ENCODE measurements at regions not wholly inside any gene's neighbourhood (a gene's known extent, or its start where the extent isn't known, plus 50 kb on each side); places are given as distances from the start of the nearest gene placed in this dataset.

DNA sequence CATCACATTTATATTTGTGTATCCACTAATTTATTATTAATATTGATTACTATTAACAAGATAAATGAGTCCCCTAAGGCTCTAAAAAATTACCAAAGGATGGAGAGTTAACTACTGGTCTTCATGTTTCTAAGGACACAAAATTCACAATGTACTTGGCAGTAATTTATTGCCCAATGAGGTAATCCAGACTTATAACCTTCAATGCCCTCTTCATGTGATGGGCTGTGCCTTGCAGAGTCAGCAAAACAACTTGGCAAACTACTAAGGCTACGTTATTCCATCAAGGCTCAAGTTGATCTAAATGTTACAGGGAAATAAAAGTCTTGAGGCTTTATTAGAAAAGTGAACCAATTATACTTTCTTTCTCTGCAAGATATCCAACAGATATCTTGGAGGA, 804.9 kb upstream of the NXPH2 start:
- TF ChIP-seq, protein P1, sequence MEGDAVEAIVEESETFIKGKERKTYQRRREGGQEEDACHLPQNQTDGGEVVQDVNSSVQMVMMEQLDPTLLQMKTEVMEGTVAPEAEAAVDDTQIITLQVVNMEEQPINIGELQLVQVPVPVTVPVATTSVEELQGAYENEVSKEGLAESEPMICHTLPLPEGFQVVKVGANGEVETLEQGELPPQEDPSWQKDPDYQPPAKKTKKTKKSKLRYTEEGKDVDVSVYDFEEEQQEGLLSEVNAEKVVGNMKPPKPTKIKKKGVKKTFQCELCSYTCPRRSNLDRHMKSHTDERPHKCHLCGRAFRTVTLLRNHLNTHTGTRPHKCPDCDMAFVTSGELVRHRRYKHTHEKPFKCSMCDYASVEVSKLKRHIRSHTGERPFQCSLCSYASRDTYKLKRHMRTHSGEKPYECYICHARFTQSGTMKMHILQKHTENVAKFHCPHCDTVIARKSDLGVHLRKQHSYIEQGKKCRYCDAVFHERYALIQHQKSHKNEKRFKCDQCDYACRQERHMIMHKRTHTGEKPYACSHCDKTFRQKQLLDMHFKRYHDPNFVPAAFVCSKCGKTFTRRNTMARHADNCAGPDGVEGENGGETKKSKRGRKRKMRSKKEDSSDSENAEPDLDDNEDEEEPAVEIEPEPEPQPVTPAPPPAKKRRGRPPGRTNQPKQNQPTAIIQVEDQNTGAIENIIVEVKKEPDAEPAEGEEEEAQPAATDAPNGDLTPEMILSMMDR (IDR thresholded peaks at IDR 0.05; ENCODE audit: low read depth, low read length), result no peak
- TF ChIP-seq EZH2phosphoT487 (IDR thresholded peaks at IDR 0.05; ENCODE audit: low read depth), result no peak

Measured in OCI-LY3 (cell line).